GM12865 (cell line): ENCODE measurements at regions not wholly inside any gene's neighbourhood (a gene's known extent, or its start where the extent isn't known, plus 50 kb on each side); places are given as distances from the start of the nearest gene placed in this dataset.

Source experiments
- DNase-seq: peaks from one replicate; pipeline ENCODE4 v3.0.0; 2010; ENCODE audit warnings: low read depth
- H3K4me3 ChIP-seq: 2 replicates; pipeline ENCODE4 v1.5.1; 2011; ENCODE audit warnings: mild to moderate bottlenecking, low read depth, low read length, control low read depth
- CTCF ChIP-seq: IDR thresholded peaks from 2 replicates; pipeline ENCODE4 v1.5.1; 2011; ENCODE audit warnings: low read length, control low read depth, low read depth, inconsistent platforms; ENCODE audit not compliant: insufficient read depth; ENCODE audit errors: missing control alignments

- TF ChIP-seq CTCF: no peak
- no peak for DNase-seq
These were observed 418.1 kb upstream of the ARGLU1 start for GRCh38 chr13:106986033-106986484.

GRCh38 chr13:106985481-106985880, 417.5 kb upstream of the ARGLU1 start:
- TF ChIP-seq CTCF: no peak
- DNase-seq: no peak
- H3K4me3 ChIP-seq: no peak overlapping the region

More at GRCh38 chr13:106986033-106986484, 418.1 kb upstream of the ARGLU1 start:
- no peak overlapping the region for H3K4me3 ChIP-seq

- no peak for TF ChIP-seq CTCF
- DNase-seq: no peak
- no peak overlapping the region for H3K4me3 ChIP-seq
These were observed 413.1 kb upstream of the ARGLU1 start for GRCh38 chr13:106981051-106981450.

GRCh38 chr13:106967391-106967790, 399.5 kb upstream of the ARGLU1 start:
- H3K4me3 ChIP-seq: no peak overlapping the region
- TF ChIP-seq CTCF: no peak
- DNase-seq: no peak

- no peak for DNase-seq
- TF ChIP-seq CTCF: no peak
These were observed 395.2 kb upstream of the ARGLU1 start for GRCh38 chr13:106963151-106963550.

GRCh38 chr13:106961651-106962050, 393.7 kb upstream of the ARGLU1 start:
- no peak for TF ChIP-seq CTCF
- no peak overlapping the region for H3K4me3 ChIP-seq
- DNase-seq: no peak

More at GRCh38 chr13:106963151-106963550, 395.2 kb upstream of the ARGLU1 start:
- H3K4me3 ChIP-seq: no peak overlapping the region

- H3K4me3 ChIP-seq: no peak overlapping the region
- no peak for TF ChIP-seq CTCF
- no peak for DNase-seq
These were observed 393.3 kb upstream of the ARGLU1 start for GRCh38 chr13:106961216-106961615.
